Activated CD8-positive, alpha-beta memory T cell treated with anti-CD3 and anti-CD28 coated beads for 1 hour (primary cell): ENCODE measurements at regions not wholly inside any gene's neighbourhood (a gene's known extent, or its start where the extent isn't known, plus 50 kb on each side); places are given as distances from the start of the nearest gene placed in this dataset.

Source experiments
- DNase-seq, 2 donors: peaks; one replicate each; pipeline ENCODE4 v3.0.0-alpha.2; 2020; ENCODE audit warnings: low read depth in 1 of 2; ENCODE audit errors: extremely low read depth in 1 of 2

DNA sequence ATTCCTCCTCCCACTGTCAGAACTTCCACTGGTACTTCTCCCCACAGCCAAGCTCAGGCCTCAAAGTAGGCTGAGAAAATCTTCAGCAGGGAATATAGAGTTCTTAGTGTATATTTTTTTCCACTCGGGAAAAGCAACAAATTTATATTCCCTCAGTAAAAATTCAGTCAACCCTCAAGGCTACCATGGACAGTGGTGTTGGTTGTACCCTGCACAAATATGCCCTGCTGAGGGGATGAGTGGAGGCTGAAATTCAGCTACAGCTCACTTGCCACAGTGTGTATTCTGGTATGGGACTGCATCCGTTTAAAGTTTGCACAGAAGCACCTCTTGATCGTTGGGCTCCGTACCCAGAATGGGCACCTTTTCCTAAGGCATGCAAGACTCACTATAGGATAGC lies 90.8 kb upstream of the LGALSL start:
- DNase-seq: no peak

DNA sequence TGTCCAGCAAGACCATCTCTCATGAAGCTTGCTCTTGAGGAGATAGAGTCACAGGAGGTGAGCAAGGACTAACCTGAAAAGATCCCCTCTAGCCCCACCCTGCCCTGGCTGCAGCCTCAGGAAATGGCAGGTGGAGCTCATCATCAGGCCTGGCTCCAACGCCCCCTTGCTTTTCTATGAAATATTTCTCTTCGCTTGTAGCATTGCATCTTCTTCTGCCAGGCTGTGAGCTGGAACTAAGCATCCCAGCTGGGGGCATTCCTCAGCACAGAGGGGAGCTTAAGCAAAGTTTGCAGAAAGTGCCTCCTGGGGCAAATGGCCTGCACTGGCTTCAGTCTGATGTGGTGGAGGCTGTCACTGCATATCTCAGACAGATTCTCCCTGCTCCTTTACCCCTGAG lies 90.1 kb upstream of the LGALSL start:
- DNase-seq: no peak

DNA sequence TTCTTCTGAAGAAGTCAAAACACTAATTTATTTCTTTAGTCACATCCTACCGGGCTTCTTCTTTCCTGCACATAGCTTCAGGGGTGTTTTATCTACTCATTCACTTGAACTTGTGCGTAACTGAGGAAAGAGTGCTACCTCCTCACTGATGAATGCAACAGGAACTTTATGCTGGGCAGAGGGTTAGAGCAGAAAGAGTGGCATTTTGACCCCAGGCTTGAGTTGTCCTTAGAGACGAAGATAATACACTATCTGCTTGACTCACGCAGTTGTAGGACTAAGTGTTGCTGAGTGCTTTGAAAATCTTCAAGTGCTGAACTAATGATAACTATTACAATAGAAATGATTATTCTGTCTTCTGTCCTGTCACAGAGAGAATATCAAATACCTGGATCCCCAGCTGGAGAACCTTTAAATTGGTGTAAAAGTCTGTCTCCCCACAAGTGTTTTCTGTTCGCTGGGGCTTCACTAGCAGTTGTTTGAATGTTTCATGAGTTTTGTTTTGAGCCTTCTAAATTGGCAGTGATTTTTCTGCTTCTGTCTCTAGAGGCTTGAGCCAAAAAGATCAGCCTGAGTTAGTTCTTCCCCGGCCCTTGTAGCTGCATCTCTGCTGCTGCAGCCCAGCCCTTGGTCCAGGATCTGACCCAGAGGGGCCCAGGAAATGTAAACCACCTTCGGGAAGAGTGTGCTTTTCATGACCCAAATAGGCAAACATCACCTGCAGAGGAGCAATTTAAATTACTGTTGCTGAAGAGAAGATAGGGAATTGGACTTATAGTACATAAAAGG lies 86.3 kb upstream of the LGALSL start:
- no peak for DNase-seq

DNA sequence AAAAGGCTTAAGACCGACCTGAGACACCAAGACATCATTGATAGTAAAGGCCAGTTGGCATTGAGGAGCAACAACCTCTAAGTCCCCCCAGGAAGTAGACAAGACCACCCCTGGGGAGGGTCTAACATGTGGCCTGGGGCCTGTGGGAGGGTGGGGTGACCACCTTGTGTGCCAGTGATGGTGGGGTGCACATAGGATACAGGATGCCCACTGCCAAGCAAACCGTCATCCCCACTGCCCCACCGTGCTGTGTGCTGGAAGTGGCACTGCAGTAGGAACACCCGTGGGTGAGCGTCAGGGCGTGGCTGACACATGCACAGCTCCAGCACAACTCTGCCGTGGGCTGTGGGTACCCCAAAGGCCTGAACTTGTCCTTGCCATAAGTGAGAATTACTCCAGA lies 84.3 kb upstream of the LGALSL start:
- no peak for DNase-seq

DNA sequence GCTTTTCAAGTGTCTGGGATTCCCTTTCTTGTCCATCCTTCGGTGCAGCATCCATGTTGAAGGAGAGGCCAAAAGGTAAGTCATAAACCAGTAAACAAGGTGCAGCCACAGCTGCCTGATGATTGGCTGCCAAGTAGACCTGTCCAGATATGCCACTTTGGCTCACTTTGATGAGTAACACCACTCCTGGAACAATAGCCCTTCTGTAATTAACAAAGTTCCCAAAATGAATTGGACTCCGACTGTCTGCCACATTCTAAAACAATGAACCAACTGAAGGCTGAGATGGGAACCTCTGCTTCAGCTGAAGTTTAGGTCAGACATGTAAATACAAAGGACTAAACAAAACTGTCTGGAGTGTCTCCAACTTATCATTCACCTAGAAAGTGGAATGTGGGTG lies 82.2 kb upstream of the LGALSL start:
- DNase-seq: no peak

DNA sequence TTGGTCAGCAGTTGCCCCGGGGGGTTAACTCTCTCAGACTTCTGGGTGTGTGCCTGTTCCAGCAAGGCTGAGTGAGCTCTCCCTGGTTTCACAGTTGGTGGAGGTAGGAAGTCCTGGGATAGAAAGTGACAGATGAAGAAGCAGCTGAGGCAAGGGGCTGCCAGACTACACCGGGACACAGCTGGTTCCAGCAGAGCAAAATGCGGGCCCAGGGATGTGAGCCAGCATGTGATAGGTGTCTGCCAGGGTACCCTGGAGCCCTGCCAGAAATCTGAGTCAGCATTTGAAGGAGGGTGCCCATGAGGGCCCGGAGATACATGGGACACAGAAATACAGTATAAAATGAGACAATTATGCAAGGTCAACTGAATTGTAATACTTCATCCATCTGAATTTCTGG lies 79.3 kb upstream of the LGALSL start:
- no peak for DNase-seq

DNA sequence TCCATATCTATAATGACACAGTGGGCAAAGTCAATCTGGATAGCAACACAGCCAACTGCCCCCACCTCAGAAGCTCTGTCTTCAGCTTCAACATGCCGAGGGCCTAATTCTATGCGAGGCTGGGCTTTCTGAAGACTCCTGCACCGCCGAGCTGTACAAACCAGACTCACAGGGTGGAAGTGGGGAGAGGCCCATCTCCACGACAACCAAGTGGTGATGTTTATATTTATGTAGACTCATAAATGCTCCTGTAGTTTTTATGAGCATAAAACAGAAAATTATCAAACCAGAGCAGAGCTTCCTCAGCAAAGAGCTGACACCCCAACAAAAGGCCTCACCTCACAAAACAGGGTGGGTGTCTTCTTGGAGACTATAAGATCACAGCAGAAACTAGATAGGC lies 77.0 kb upstream of the LGALSL start:
- DNase-seq: no peak

DNA sequence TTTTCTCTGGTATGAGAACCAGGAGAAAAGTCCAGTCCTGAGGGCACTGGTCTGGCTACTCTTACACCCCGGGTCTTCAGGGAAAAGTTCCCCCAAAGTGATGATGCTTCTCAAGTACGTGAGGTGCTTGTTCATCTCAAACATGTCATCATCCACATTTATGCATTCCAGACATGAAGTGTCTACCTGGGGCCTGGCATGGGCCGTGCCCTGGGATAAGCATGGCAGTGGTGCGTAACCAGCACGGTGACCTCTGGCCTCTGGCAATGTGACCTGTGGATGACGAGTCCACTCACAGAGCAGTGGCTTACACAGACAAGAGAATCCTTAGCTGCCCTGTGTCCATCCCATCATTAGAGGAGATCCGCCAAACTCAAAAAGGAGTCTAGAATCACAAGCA lies 74.8 kb upstream of the LGALSL start:
- no peak for DNase-seq

DNA sequence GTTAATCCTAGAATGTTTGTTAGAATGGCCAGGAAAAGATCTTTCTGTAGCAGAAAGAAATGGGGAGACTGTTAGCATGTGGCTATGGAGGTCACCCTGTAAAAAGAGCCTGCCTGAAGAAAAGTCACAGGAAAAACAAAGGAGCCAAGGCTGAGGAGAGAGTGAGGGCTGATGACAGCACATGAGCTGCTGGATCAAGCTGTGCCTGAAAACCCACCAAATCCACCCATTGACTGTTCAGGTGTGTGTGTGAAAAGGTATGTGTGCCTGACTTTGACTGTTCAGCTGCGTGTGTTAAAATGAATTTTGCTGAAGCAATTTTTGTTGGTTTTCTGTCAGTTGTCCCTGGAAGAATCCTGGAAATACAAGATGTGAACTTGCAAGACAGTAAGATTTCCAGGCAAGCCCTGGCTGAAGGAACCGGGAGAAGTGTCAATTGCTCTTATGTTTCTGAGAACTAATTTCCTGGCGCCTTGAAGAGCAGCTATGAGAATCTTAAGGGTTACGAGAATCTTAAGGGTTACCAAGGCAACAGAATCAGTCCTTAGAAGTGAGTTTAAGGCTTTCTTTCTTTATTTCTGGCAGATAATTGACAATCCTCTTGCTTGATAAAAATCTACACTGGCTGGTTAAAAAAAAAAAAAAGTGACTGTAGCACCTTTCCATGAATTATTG lies 73.0 kb upstream of the LGALSL start:
- DNase-seq: no peak

DNA sequence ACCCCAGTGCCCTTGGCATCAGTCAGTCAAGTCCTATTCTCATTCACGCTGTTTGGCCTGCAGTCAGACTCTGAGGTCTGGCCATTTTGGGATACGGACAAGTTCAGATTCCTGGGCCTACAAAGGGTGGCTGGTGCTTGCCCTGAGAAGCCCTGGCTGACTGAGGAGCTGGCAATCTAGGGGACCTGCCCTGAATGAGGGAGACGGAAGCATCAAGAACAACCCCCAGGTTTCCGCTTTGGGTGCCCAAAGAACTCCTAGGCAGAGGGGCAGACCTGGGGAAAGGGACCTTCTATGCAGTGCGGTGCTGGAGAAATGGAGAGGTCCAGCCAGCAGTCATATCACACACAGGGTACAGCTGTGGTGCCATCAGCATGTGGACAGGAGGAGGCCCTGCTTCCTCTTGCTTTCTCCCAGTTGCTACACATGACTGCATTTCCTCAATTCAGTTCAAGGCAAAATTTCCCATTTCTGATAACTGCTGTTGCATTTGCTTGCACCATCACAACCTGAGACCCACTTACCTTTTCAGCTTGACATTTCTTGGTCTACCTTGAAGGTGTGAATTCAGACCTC lies 70.9 kb upstream of the LGALSL start:
- DNase-seq: no peak

DNA sequence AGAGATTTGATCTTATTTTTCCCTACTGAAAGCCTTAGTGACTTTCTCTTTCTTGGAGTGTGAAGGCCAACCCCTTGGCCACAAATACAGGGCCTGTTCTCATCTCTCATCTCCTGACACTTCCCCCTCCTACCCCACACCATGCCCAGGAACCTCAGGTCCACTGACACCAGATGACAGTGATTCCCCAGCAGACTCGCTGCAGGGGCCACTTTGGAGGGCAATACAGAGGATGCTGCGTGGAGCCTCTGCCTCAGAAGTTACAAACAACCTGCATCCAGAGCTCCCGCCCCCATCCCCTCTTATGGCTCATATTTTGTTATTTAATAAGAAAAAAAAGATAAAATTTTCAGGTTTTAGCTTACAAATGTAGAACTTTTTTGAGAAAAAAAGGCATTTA lies 70.1 kb upstream of the LGALSL start:
- DNase-seq: no peak

DNA sequence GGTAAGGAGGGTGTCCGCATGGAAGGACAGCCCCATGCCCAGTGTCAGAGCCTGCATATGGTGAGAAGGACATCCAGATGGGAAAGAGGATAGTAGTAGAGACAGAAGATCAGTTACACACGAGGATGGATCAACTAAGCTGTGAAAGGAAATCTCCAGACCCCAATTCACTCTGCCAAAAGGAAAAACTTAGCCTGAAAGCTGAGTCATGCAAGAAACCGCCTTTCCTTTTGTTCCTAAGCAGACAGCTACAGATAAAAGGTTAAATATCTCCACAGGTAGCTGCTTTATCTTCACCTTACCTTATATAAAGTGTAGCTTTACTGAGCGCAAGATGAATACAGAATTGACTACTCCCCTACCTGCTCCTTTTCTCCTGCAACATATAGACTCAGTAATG lies 67.3 kb upstream of the LGALSL start:
- no peak for DNase-seq

DNA sequence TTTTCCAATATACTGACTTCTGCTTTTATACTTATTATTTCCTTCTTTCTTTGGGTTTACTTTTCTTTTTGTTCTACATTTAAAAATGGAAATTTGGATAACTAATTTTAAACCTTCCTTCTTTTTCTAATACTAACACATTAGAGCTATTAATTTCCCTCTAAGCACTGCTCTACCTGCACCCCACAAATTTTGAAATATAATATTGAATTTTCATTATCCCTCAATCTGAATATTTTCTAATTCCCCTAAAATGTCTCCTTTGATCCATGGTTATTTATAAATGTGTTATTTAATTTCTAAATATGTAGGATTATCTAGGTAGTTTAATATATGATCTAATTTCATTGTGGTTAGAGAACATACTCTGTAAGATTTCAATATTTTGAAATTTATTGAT lies 63.4 kb upstream of the LGALSL start:
- no peak for DNase-seq

DNA sequence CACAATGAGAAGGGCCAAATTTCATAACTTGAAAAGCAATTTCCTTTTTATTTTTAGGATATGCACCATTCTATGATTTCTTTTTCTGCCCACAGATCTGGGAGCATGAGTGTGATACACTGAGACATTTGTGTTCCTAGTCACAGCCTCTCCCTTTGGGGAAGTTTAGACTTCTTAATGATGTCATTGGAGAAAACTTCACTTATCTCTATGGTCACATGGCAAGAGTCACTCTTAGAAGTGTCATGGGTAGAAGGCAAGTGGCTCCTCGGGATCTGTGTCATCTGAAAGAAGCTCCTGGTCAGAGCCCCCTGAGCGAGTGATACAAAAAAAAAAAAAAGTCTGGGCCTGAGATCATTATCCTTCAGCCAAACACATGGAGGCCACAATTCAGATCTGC lies 62.5 kb upstream of the LGALSL start:
- no peak for DNase-seq

DNA sequence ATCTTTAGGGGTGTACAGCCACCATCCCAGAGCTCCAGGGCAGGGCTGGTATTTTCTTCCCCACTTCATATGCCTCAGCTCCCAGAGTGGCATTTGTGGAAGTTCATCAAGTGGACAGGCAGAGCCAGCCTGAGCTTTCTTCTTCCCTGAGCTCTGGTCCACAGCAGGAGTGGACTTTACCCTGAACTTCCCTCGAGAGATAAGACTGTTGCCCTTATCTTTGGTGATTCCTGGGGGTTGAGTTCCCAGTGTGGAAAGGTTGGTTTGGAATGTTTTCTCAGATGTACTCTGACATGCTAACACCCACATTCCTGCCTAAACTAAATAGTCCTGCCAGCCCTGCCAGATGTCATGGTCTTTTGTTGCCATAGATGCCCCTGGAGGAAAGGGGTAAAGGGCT lies 62.0 kb upstream of the LGALSL start:
- no peak for DNase-seq

DNA sequence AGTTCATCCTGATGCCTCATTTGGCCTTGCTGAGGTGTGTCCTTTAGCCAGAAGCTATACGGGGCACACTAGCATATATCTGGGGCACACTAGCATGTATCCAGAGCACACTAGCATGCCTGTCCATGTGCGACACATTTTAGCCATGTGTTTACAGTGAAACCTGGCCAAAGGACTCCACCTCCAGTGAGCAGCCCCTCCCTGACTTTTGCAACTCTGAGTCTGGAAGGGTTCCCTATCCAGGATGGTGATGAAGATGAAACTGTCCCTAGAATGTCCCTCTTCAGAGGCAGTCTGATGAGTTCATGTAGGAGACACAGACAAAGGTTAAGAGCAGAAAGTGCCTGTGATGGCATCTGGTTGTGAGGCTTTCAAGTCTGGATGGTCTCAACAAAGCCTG lies 61.4 kb upstream of the LGALSL start:
- no peak for DNase-seq

DNA sequence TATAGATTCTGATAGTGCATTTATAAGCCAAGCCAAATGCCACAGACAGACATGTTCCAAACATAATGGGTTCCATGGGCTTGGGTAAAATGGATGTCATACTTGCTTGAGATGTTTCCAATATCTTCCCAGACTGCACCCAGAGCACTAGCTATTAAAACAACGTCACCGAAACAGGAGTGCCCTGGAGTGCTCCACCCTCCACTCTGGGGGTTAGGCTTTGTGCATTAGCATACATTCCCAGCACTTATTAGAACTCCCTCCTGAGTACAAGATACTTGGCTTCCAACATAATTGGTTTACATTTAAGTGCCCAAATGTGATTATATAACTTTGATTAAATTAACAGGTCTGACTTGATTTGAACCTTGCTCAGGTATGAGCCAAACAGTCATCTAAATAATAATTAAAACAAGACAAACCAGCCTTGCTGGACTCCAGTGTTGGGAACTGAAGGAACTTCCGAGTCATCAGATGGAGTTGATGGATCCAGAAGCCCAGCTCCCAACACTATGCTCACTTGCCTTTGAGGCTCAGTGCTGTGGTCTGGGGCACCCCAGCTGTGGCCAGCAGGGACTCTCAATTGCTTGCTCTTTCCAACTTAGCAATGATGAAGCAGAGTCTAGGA lies 60.5 kb upstream of the LGALSL start:
- no peak for DNase-seq

DNA sequence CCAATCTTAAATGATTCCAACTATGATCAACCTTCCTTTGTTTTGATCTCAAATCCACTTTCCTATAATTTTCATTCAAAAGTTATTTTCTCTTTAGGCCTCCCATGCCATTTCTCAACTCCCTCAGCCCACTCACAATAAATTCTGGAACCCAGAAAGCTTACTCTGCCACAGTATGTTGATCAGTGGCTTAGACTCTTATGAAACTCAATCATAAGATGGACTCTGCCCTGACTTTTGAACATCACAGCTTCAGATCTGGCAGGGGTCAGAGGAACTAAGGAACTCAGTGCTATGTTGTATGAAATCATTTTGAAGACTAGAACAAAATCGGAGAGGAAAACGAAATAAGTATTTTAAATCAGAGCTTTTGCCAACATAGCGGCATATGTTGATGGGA lies 59.8 kb upstream of the LGALSL start:
- no peak for DNase-seq

DNA sequence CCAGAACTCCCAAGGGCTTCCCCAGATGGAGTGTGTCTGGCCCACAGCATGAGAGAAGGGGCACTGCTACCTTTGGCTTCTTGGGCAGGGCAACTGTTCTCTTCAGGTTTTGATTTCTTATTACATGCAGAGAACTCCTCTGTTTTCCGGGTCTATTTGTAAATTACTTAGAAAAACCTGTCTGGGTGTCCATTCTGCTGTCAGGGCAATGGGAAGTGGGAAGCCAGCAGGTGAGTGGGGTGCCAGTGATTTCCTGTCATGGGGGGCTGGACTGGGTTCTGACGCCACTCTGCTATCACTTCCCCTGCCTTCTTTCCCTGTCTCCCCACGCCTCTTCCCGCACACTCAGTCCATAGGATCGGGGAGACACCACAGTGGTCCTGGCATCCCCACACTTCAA lies 58.0 kb upstream of the LGALSL start:
- no peak for DNase-seq

DNA sequence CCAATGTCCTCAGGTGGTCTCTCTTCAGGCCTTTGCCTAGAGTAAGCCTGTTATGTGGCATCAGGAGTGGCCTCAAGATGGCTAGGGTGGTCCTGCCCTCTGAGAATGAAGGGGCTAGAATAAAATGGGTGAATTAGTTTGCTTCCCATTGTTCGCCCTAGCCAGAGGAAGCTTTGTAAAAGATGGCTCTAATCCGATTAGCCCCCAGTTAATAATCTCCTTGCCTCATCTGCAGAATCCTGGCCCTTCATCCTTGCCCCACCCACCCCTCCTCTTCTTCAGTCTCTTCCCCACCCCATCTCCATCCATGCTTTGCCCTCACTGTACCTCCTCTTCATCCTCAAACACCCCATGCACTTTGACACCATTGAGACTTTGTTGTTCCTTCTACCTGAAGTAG lies 57.4 kb upstream of the LGALSL start:
- DNase-seq: no peak

DNA sequence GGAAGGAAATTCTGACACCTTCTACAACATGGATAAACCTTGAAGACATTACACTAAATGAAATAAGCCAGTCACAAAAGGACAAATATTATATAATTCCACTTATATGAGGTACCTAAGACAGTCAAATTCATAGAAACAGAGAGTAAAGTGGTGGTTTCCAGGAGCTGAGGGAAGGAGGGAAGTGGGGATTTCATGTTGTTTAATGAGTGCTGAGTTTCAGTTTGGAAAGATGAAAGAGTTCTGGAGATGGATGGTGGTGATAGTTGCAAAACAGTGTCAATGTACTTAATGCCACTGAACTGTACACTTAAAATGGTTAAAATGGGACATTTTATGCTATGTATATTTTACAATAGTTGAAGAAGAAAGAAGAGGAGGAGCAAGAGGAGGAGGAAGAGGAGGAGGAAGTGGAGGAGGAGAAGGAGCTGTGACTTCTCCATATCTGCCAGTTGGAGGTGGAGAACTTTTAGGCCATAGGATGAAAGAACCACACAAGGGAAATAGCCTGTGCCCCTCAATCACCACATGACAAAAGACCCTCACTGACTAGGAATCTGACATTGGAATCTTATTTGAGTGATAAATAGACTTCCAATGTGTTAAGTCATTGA lies 55.3 kb upstream of the LGALSL start:
- DNase-seq: no peak

DNA sequence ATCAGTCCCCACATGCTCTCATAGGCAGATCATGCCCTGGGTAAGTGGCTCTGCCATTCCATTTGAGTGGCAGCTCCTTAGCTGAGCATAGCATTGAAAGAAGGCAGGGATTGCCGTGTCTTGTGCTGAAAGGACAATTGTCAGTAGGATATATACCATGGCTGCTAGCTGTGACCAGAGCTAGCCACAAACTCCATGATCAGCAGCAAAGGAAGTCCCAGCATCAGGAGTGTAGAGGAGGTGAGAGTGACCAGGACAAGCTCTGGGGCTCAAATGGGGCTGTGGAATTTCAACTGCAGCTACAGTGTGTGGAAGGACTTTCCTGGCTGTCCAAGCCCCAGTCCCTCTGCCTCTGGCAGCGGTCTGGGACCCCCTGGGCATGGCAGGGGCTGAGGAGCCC lies 54.4 kb upstream of the LGALSL start:
- DNase-seq: no peak
